Stimulated activated memory B cell treated with anti-CD40 and anti-IgM and Interleukin-4, amounts not matched to agents 10 μg/mL and 1 μg/mL and 100 μg/mL, for 72 hours (primary cell): ENCODE measurements at regions not wholly inside any gene's neighbourhood (a gene's known extent, or its start where the extent isn't known, plus 50 kb on each side); places are given as distances from the start of the nearest gene placed in this dataset.
"Not testable (repeated sequence)": the region's sequence is repeated elsewhere in the genome, so short reads cannot be mapped to it uniquely, and the experiment has no call there.

Source experiments
- ATAC-seq: fragments of 150-1000 bp; cut with Tn5 transposase; 2 replicates; pipeline ENCODE4 v1.10.0; 2021
- H3K27ac Mint-ChIP-seq: one replicate; pipeline ENCODE4 v1.8.0; 2022; ENCODE audit warnings: mild to moderate bottlenecking, mixed read lengths
- H3K27me3 Mint-ChIP-seq: one replicate; pipeline ENCODE4 v1.8.0; 2022; ENCODE audit warnings: mixed read lengths
- H3K36me3 Mint-ChIP-seq: one replicate; pipeline ENCODE4 v1.8.0; 2022; ENCODE audit warnings: mixed read lengths
- H3K4me1 Mint-ChIP-seq: one replicate; pipeline ENCODE4 v1.8.0; 2022; ENCODE audit warnings: mixed read lengths
- H3K4me3 Mint-ChIP-seq: one replicate; pipeline ENCODE4 v1.8.0; 2022; ENCODE audit warnings: mild to moderate bottlenecking, moderate library complexity, mixed read lengths
- H3K9me3 Mint-ChIP-seq: one replicate; pipeline ENCODE4 v1.8.0; 2022; ENCODE audit warnings: mixed read lengths

- no peak for ATAC-seq
- H3K27me3 Mint-ChIP-seq, result no peaks in the 10 kb centered on the region
- no peaks in the 10 kb centered on the region for H3K4me1 Mint-ChIP-seq
- no peaks in the 10 kb centered on the region for H3K36me3 Mint-ChIP-seq
- H3K4me3 Mint-ChIP-seq, result no peak overlapping the region
- H3K27ac Mint-ChIP-seq, result no peak overlapping the region
- H3K9me3 Mint-ChIP-seq, result peaks cover 15% of the 10 kb centered on the region
Measured at GRCh38 chr6:141953072-141953471, 179.7 kb upstream of the GJE1 start.

GRCh38 chr6:141946502-141946901 lies 186.2 kb upstream of the GJE1 start:
- ATAC-seq, result no peak
- H3K4me3 Mint-ChIP-seq, result no peak overlapping the region
- H3K9me3 Mint-ChIP-seq, result peaks cover 7% of the 10 kb centered on the region
- no peak overlapping the region for H3K27ac Mint-ChIP-seq
- no peaks in the 10 kb centered on the region for H3K4me1 Mint-ChIP-seq
- H3K27me3 Mint-ChIP-seq, result no peaks in the 10 kb centered on the region
- no peaks in the 10 kb centered on the region for H3K36me3 Mint-ChIP-seq

GRCh38 chr6:141938664-141939063 lies 194.1 kb upstream of the GJE1 start:
- no peaks in the 10 kb centered on the region for H3K27me3 Mint-ChIP-seq
- no peak for ATAC-seq

GRCh38 chr6:141932685-141933084 lies 200.0 kb upstream of the GJE1 start:
- ATAC-seq, result no peak
- Mint-ChIP-seq H3K27me3 (no peaks in the 10 kb centered on the region), H3K9me3 (no peaks in the 10 kb centered on the region), H3K27ac (no peak overlapping the region), H3K36me3 (no peaks in the 10 kb centered on the region), H3K4me1 (no peaks in the 10 kb centered on the region), H3K4me3 (no peak overlapping the region)

More at GRCh38 chr6:141938664-141939063, 194.1 kb upstream of the GJE1 start:
- Mint-ChIP-seq H3K4me3 (no peak overlapping the region), H3K36me3 (no peaks in the 10 kb centered on the region), H3K27ac (no peak overlapping the region), H3K4me1 (no peaks in the 10 kb centered on the region), H3K9me3 (peaks cover 7% of the 10 kb centered on the region)

GRCh38 chr6:141926200-141926900 lies 206.4 kb upstream of the GJE1 start:
- H3K27ac Mint-ChIP-seq, H3K9me3 Mint-ChIP-seq, H3K36me3 Mint-ChIP-seq, H3K4me1 Mint-ChIP-seq, H3K4me3 Mint-ChIP-seq, H3K27me3 Mint-ChIP-seq: not testable (repeated sequence)
- ATAC-seq, result peak; percentile 24

GRCh38 chr6:141925001-141925400 lies 207.7 kb upstream of the GJE1 start:
- Mint-ChIP-seq H3K9me3 (no peaks in the 10 kb centered on the region), H3K27me3 (no peaks in the 10 kb centered on the region), H3K36me3 (no peaks in the 10 kb centered on the region), H3K27ac (no peak overlapping the region), H3K4me1 (no peaks in the 10 kb centered on the region), H3K4me3 (no peak overlapping the region)
- no peak for ATAC-seq

GRCh38 chr6:141922898-141923297 lies 209.8 kb upstream of the GJE1 start:
- no peak for ATAC-seq
- Mint-ChIP-seq H3K27me3 (no peaks in the 10 kb centered on the region), H3K9me3 (no peaks in the 10 kb centered on the region), H3K27ac (no peak overlapping the region), H3K36me3 (no peaks in the 10 kb centered on the region), H3K4me1 (no peaks in the 10 kb centered on the region), H3K4me3 (no peak overlapping the region)

GRCh38 chr6:141916682-141917505 lies 215.8 kb upstream of the GJE1 start:
- H3K9me3 Mint-ChIP-seq, H3K27me3 Mint-ChIP-seq, H3K4me3 Mint-ChIP-seq, H3K4me1 Mint-ChIP-seq, H3K36me3 Mint-ChIP-seq, H3K27ac Mint-ChIP-seq, ATAC-seq: not testable (repeated sequence)

- no peaks in the 10 kb centered on the region for H3K4me1 Mint-ChIP-seq
- H3K9me3 Mint-ChIP-seq, result peaks cover 3% of the 10 kb centered on the region
- H3K27ac Mint-ChIP-seq, result no peak overlapping the region
- ATAC-seq, result no peak
- H3K36me3 Mint-ChIP-seq, result no peaks in the 10 kb centered on the region
- no peaks in the 10 kb centered on the region for H3K27me3 Mint-ChIP-seq
- H3K4me3 Mint-ChIP-seq, result no peak overlapping the region
Measured at GRCh38 chr6:141914646-141915045, 218.1 kb upstream of the GJE1 start.

GRCh38 chr6:141906569-141907080 lies 226.1 kb upstream of the GJE1 start:
- ATAC-seq, result no peak
- Mint-ChIP-seq H3K27me3 (no peaks in the 10 kb centered on the region), H3K36me3 (no peaks in the 10 kb centered on the region), H3K27ac (no peak overlapping the region), H3K9me3 (peaks cover 2% of the 10 kb centered on the region), H3K4me1 (no peaks in the 10 kb centered on the region), H3K4me3 (no peak overlapping the region)

GRCh38 chr6:141890661-141891060 lies 242.1 kb upstream of the GJE1 start:
- ATAC-seq, result no peak
- H3K4me3 Mint-ChIP-seq, result no peak overlapping the region
- no peaks in the 10 kb centered on the region for H3K27me3 Mint-ChIP-seq
- no peaks in the 10 kb centered on the region for H3K36me3 Mint-ChIP-seq
- peaks cover 9% of the 10 kb centered on the region for H3K9me3 Mint-ChIP-seq
- no peaks in the 10 kb centered on the region for H3K4me1 Mint-ChIP-seq
- no peak overlapping the region for H3K27ac Mint-ChIP-seq

GRCh38 chr6:141884850-141885249 lies 247.9 kb upstream of the GJE1 start:
- H3K36me3 Mint-ChIP-seq, result no peaks in the 10 kb centered on the region
- peaks cover 13% of the 10 kb centered on the region for H3K9me3 Mint-ChIP-seq
- H3K4me3 Mint-ChIP-seq, result no peak overlapping the region
- no peaks in the 10 kb centered on the region for H3K4me1 Mint-ChIP-seq
- no peaks in the 10 kb centered on the region for H3K27me3 Mint-ChIP-seq
- ATAC-seq, result no peak
- no peak overlapping the region for H3K27ac Mint-ChIP-seq

GRCh38 chr6:141878686-141879085 lies 254.0 kb upstream of the GJE1 start:
- Mint-ChIP-seq H3K9me3 (peaks cover 5% of the 10 kb centered on the region), H3K36me3 (no peaks in the 10 kb centered on the region), H3K27me3 (no peaks in the 10 kb centered on the region), H3K4me3 (no peak overlapping the region), H3K4me1 (no peaks in the 10 kb centered on the region), H3K27ac (no peak overlapping the region)
- no peak for ATAC-seq

- H3K27ac Mint-ChIP-seq, result no peak overlapping the region
- no peak for ATAC-seq
- no peaks in the 10 kb centered on the region for H3K36me3 Mint-ChIP-seq
- peaks cover 3% of the 10 kb centered on the region for H3K9me3 Mint-ChIP-seq
- no peak overlapping the region for H3K4me3 Mint-ChIP-seq
- H3K27me3 Mint-ChIP-seq, result no peaks in the 10 kb centered on the region
- no peaks in the 10 kb centered on the region for H3K4me1 Mint-ChIP-seq
Measured at GRCh38 chr6:141877275-141877983, 255.3 kb upstream of the GJE1 start.

GRCh38 chr6:141874930-141875602 lies 257.7 kb upstream of the GJE1 start:
- Mint-ChIP-seq H3K27ac (no peak overlapping the region), H3K4me1 (no peaks in the 10 kb centered on the region), H3K27me3 (no peaks in the 10 kb centered on the region), H3K36me3 (no peaks in the 10 kb centered on the region), H3K9me3 (peaks cover 3% of the 10 kb centered on the region), H3K4me3 (no peak overlapping the region)
- ATAC-seq, result no peak
